ENCODE measurements at regions not wholly inside any gene's neighbourhood (a gene's known extent, or its start where the extent isn't known, plus 50 kb on each side); places are given as distances from the start of the nearest gene placed in this dataset.

DNA sequence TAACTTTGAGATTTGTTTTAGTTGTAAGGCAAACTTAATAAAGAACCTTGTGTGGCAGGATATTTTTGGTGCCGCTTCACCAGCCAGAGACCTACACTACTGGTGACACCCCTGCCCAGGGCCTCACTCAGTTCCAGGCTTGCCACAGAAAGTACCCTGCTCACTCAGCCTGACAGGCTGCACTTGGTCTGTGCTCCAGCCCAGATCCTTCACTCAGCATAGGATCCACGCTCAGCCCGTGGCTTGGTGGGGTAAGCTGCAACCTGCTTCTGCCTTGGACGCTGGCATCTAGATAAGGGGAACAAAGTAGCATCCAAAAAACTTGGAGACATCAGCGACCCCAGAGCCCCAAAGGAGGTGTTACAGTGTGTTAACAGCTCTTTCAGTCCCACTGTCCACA lies 825.5 kb downstream of the EPHA3 start:
- TF ChIP-seq, protein P1, sequence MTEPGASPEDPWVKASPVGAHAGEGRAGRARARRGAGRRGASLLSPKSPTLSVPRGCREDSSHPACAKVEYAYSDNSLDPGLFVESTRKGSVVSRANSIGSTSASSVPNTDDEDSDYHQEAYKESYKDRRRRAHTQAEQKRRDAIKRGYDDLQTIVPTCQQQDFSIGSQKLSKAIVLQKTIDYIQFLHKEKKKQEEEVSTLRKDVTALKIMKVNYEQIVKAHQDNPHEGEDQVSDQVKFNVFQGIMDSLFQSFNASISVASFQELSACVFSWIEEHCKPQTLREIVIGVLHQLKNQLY (CRISPR knock-in tag; IDR thresholded peaks at IDR 0.05) = no peak
- TF ChIP-seq ZNF396 (CRISPR knock-in tag; IDR thresholded peaks at IDR 0.05; ENCODE audit: borderline replicate concordance) (no peak), SP1 (CRISPR knock-in tag; conservative IDR thresholded peaks at IDR 0.05) (no peak)
- TF ChIP-seq, protein P2, sequence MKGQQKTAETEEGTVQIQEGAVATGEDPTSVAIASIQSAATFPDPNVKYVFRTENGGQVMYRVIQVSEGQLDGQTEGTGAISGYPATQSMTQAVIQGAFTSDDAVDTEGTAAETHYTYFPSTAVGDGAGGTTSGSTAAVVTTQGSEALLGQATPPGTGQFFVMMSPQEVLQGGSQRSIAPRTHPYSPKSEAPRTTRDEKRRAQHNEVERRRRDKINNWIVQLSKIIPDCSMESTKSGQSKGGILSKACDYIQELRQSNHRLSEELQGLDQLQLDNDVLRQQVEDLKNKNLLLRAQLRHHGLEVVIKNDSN (CRISPR knock-in tag; IDR thresholded peaks at IDR 0.05) = no peak

Measured in WTC11 (cell line).